CD14-positive monocyte (primary cell): ENCODE measurements at regions not wholly inside any gene's neighbourhood (a gene's known extent, or its start where the extent isn't known, plus 50 kb on each side); places are given as distances from the start of the nearest gene placed in this dataset.

Experiments
- DNase-seq, 3 donors: peaks; one replicate each; pipeline ENCODE4 v3.0.0-alpha.2; 2011 to 2022
- H2AFZ ChIP-seq: 2 replicates; pipeline ENCODE4 v1.6.0; 2012; ENCODE audit warnings: mild to moderate bottlenecking, low read depth, low read length, inconsistent platforms; ENCODE audit not compliant: insufficient read depth, poor library complexity, severe bottlenecking
- H3K27ac ChIP-seq, 2 donors: 1 replicate in 1 of 2; 2 replicates in 1 of 2; pipeline ENCODE4 v1.5.1; 2012 to 2013; ENCODE audit warnings: low read length in 2 of 2, control low read depth in 1 of 2, inconsistent platforms in 1 of 2, low read depth in 1 of 2, mild to moderate bottlenecking in 1 of 2
- H3K27me3 ChIP-seq, 2 donors: one replicate each; pipeline versions ENCODE4 v1.6.0 to v1.6.1; 2011 to 2013; ENCODE audit warnings: low read length in 2 of 2; ENCODE audit not compliant: control insufficient read depth in 2 of 2, insufficient read depth in 2 of 2
- H3K36me3 ChIP-seq, 2 donors: replicated peaks in 1 of 2; 1 replicate in 1 of 2; 2 replicates in 1 of 2; pipeline versions ENCODE4 v1.5.1 to v1.6.1; 2012 to 2013; ENCODE audit warnings: low read length in 2 of 2, control low read depth in 1 of 2, inconsistent platforms in 1 of 2, mild to moderate bottlenecking in 1 of 2; ENCODE audit not compliant: insufficient read depth in 2 of 2, control insufficient read depth in 1 of 2
- H3K4me1 ChIP-seq, 2 donors: 1 replicate in 1 of 2; 2 replicates in 1 of 2; pipeline versions ENCODE4 v1.5.1 to v1.6.1; 2012 to 2013; ENCODE audit warnings: low read length in 2 of 2, control low read depth in 1 of 2, inconsistent platforms in 1 of 2, mild to moderate bottlenecking in 1 of 2, moderate library complexity in 1 of 2; ENCODE audit not compliant: insufficient read depth in 2 of 2, control insufficient read depth in 1 of 2
- H3K4me2 ChIP-seq: replicated peaks from 2 replicates; pipeline ENCODE3; 2012; ENCODE audit warnings: low read length, moderate library complexity, mild to moderate bottlenecking; ENCODE audit not compliant: poor library complexity, severe bottlenecking; ENCODE audit errors: extremely low read depth
- H3K4me3 ChIP-seq, 3 experiments: fragments of 200-600 bp in 1 of 3; sonication (generic) in 1 of 3; replicated peaks in 1 of 3; 1 replicate in 2 of 3; 2 replicates in 1 of 3; pipeline ENCODE4 v1.5.1; 2011 to 2013; ENCODE audit warnings: low read length in 3 of 3, mild to moderate bottlenecking in 3 of 3, control low read depth in 2 of 3, low read depth in 2 of 3, inconsistent platforms in 1 of 3, moderate library complexity in 1 of 3
- H3K79me2 ChIP-seq: 2 replicates; pipeline ENCODE4 v1.6.0; 2012; ENCODE audit warnings: mild to moderate bottlenecking, control low read depth, inconsistent platforms, low read length, moderate library complexity; ENCODE audit not compliant: insufficient read depth
- H3K9ac ChIP-seq: 2 replicates; pipeline ENCODE4 v1.6.0; 2017; ENCODE audit warnings: low read length, mild to moderate bottlenecking; ENCODE audit not compliant: insufficient read depth, poor library complexity, severe bottlenecking
- H3K9me3 ChIP-seq, 2 donors: replicated peaks in 1 of 2; 1 replicate in 1 of 2; 2 replicates in 1 of 2; pipeline versions ENCODE4 v1.5.1 to v1.6.1; 2012 to 2013; ENCODE audit warnings: low read length in 2 of 2, control low read depth in 1 of 2; ENCODE audit not compliant: control insufficient read depth in 1 of 2, insufficient read depth in 1 of 2
- H4K20me1 ChIP-seq: 2 replicates; pipeline ENCODE4 v1.6.0; 2012; ENCODE audit warnings: mild to moderate bottlenecking, low read length, control low read depth, moderate library complexity; ENCODE audit not compliant: insufficient read depth
- H3K27ac Mint-ChIP-seq, 7 donors: one replicate each; pipeline ENCODE4 v1.8.0; 2020; ENCODE audit warnings: mild to moderate bottlenecking in 7 of 7, mixed read lengths in 7 of 7, moderate library complexity in 6 of 7, inconsistent platforms in 2 of 7
- H3K27me3 Mint-ChIP-seq, 3 donors: one replicate each; pipeline ENCODE4 v1.8.0; 2021 to 2022; ENCODE audit warnings: low read depth in 3 of 3, mild to moderate bottlenecking in 3 of 3, mixed read lengths in 3 of 3, moderate library complexity in 3 of 3, inconsistent platforms in 1 of 3
- H3K36me3 Mint-ChIP-seq, 2 donors: one replicate each; pipeline ENCODE4 v1.8.0; 2020; ENCODE audit warnings: mixed read lengths in 2 of 2, inconsistent platforms in 1 of 2, mild to moderate bottlenecking in 1 of 2
- H3K4me1 Mint-ChIP-seq: one replicate; pipeline ENCODE4 v1.8.0; 2020; ENCODE audit warnings: mild to moderate bottlenecking, mixed read lengths
- H3K4me3 Mint-ChIP-seq, 2 donors: one replicate each; pipeline ENCODE4 v1.8.0; 2020; ENCODE audit warnings: mild to moderate bottlenecking in 2 of 2, mixed read lengths in 2 of 2, moderate library complexity in 1 of 2
- H3K9me3 Mint-ChIP-seq, 7 donors: one replicate each; pipeline ENCODE4 v1.8.0; 2020 to 2022; ENCODE audit warnings: mixed read lengths in 7 of 7, mild to moderate bottlenecking in 6 of 7, moderate library complexity in 6 of 7, inconsistent platforms in 2 of 7
- WGBS: methylation state at CpG from one replicate; pipeline ENCODE4 v1.1.5; 2013; ENCODE audit warnings: missing lambda C conversion rate; ENCODE audit not compliant: insufficient coverage; 5-methylcytosine and 5-hydroxymethylcytosine counted together
- intact Hi-C, 2 donors: fragments of 100-400 bp; cut with micrococcal nuclease; formaldehyde crosslinking; loops; one replicate each; pipeline versions ENCODE4 v1.15.0 to v1.15.1; 2023
- TF ChIP-seq, protein P1 (sequence below): fragments of 200-600 bp; IDR thresholded peaks from one replicate; pipeline ENCODE4 v1.8.0; 2022; ENCODE audit warnings: antibody characterized with exemption, mild to moderate bottlenecking

DNA sequence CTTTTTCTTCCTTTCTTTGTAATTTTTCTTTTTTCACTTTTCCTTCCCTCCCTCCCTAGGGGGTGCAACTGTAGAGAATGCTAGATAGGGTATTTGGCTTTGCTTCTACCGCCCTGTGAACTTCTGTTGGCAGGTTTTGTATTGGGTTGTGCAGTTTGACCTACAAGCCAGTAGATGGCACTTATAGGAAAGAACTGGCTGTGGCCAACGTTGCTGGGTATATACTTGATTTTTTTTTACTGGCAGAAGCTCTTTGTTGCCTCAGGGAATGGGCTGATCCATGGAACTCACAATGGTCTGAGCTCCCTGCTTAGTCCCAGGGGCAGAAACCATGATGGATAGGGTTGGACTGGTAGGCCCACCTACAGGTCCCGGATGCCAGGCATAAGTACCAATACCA, 1019.5 kb upstream of the LRRTM1 start:
- H3K36me3 Mint-ChIP-seq: no peaks in the 10 kb centered on the region
- H3K4me3 Mint-ChIP-seq: no peak overlapping the region
- no peak overlapping the region for H3K4me3 ChIP-seq
- H2AFZ ChIP-seq: no peak overlapping the region
- intact Hi-C loops: no loop called here
- no peaks in the 10 kb centered on the region for H3K36me3 ChIP-seq
- H3K4me2 ChIP-seq: no peak overlapping the region
- H3K79me2 ChIP-seq: no peaks in the 10 kb centered on the region
- peaks cover 0 to 7% (median 0%) of the 10 kb centered on the region in 7 donors for H3K9me3 Mint-ChIP-seq
- no peaks in the 10 kb centered on the region for H3K27me3 ChIP-seq
- H3K9me3 ChIP-seq: no peaks in the 10 kb centered on the region
- H3K27me3 Mint-ChIP-seq: no peaks in the 10 kb centered on the region
- WGBS: 50% methylated on average over 2 of the region's 3 CpGs
- TF ChIP-seq, protein P1, sequence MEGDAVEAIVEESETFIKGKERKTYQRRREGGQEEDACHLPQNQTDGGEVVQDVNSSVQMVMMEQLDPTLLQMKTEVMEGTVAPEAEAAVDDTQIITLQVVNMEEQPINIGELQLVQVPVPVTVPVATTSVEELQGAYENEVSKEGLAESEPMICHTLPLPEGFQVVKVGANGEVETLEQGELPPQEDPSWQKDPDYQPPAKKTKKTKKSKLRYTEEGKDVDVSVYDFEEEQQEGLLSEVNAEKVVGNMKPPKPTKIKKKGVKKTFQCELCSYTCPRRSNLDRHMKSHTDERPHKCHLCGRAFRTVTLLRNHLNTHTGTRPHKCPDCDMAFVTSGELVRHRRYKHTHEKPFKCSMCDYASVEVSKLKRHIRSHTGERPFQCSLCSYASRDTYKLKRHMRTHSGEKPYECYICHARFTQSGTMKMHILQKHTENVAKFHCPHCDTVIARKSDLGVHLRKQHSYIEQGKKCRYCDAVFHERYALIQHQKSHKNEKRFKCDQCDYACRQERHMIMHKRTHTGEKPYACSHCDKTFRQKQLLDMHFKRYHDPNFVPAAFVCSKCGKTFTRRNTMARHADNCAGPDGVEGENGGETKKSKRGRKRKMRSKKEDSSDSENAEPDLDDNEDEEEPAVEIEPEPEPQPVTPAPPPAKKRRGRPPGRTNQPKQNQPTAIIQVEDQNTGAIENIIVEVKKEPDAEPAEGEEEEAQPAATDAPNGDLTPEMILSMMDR: no peak
- H3K4me1 ChIP-seq: no peaks in the 10 kb centered on the region
- H3K27ac ChIP-seq: no peak overlapping the region
- no peak for DNase-seq
- H3K4me1 Mint-ChIP-seq: no peaks in the 10 kb centered on the region
- no peak overlapping the region for H3K27ac Mint-ChIP-seq
- H4K20me1 ChIP-seq: no peaks in the 10 kb centered on the region
- H3K9ac ChIP-seq: no peak overlapping the region

DNA sequence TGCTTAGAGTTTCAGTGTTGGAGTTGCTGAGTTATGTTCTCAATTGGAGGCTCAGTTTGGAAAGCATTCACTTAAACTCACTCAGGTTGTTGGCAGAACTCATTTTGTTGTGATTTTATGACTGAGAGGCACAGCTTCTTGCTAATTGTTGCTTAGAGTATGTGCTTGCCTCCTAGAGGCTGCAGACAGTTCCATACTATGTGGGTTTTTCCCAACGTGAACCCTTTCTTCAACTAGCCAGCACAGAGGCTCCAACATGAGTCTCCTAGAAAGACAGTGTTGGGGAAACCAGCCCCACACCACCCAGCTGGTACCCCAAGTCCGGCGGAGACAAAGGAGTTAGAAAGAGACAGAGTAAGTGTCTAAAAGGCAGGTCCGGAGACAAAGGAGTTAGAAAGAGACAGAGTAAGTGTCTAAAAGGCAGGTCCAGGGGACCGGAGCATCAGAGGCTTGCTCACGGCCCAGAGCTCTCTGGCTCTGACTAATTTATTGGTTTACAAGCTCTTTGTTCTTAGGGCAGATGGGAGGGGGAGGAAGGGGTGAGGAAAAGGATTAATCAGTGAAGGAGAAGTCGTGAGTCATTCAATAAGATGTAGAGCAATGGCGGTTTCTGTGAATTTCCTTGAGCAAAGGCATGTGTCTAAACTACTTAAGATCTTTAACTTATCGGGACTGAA, 999.7 kb upstream of the LRRTM1 start:
- Histone ChIP-seq H3K9me3 (peaks cover 0 to 9% of the 10 kb centered on the region in 2 donors), H4K20me1 (no peaks in the 10 kb centered on the region), H2AFZ (no peak overlapping the region), H3K4me2 (no peak overlapping the region), H3K27ac (no peak overlapping the region), H3K27me3 (no peaks in the 10 kb centered on the region), H3K36me3 (no peaks in the 10 kb centered on the region), H3K4me3 (no peak overlapping the region), H3K79me2 (no peaks in the 10 kb centered on the region), H3K9ac (no peak overlapping the region), H3K4me1 (no peaks in the 10 kb centered on the region)
- TF ChIP-seq, protein P1: no peak
- no peaks in the 10 kb centered on the region for H3K27me3 Mint-ChIP-seq
- H3K27ac Mint-ChIP-seq: no peak overlapping the region
- 75% methylated on average over 6 of the region's 9 CpGs for WGBS
- no peak overlapping the region for H3K4me3 Mint-ChIP-seq
- no peaks in the 10 kb centered on the region for H3K4me1 Mint-ChIP-seq
- H3K36me3 Mint-ChIP-seq: no peaks in the 10 kb centered on the region
- DNase-seq: no peak
- intact Hi-C loops: no loop called here
- H3K9me3 Mint-ChIP-seq: peaks cover 0 to 15% (median 7%) of the 10 kb centered on the region in 7 donors
